Skeletal muscle tissue (tissue), 3 donors: ENCODE measurements at regions not wholly inside any gene's neighbourhood (a gene's known extent, or its start where the extent isn't known, plus 50 kb on each side); places are given as distances from the start of the nearest gene placed in this dataset.

Experiments
- H3K27ac ChIP-seq: one replicate; pipeline ENCODE4 v1.7.0; 2013; ENCODE audit warnings: mild to moderate bottlenecking, low read depth, low read length, inconsistent platforms
- H3K27me3 ChIP-seq, 3 donors: one replicate each; pipeline ENCODE4 v1.7.0; 2013; ENCODE audit warnings: low read length in 3 of 3; ENCODE audit not compliant: control insufficient read depth in 3 of 3, insufficient read depth in 3 of 3
- H3K36me3 ChIP-seq, 3 donors: one replicate each; pipeline ENCODE4 v1.7.0; 2013; ENCODE audit warnings: low read length in 3 of 3; ENCODE audit not compliant: control insufficient read depth in 3 of 3, insufficient read depth in 3 of 3
- H3K4me1 ChIP-seq, 3 donors: one replicate each; pipeline ENCODE4 v1.7.0; 2013; ENCODE audit warnings: low read length in 3 of 3, mild to moderate bottlenecking in 3 of 3; ENCODE audit not compliant: control insufficient read depth in 3 of 3, insufficient read depth in 3 of 3
- H3K4me3 ChIP-seq, 3 donors: one replicate each; pipeline ENCODE4 v1.7.0; 2013; ENCODE audit warnings: low read length in 3 of 3
- H3K9ac ChIP-seq, 3 donors: one replicate each; pipeline ENCODE4 v1.7.0; 2013; ENCODE audit warnings: low read length in 3 of 3, mild to moderate bottlenecking in 3 of 3, moderate library complexity in 2 of 3, low read depth in 1 of 3
- H3K9me3 ChIP-seq, 3 donors: one replicate each; pipeline ENCODE4 v1.7.0; 2013; ENCODE audit warnings: low read length in 3 of 3; ENCODE audit not compliant: control insufficient read depth in 3 of 3
- donor health status: Osteomylitis.

GRCh38 chr14:44279357-44279756 lies 227.7 kb downstream of the FSCB start:
- no peaks in the 10 kb centered on the region for H3K9me3 ChIP-seq

GRCh38 chr14:44271637-44272036 lies 235.4 kb downstream of the FSCB start:
- H3K36me3 ChIP-seq = no peaks in the 10 kb centered on the region
- H3K4me1 ChIP-seq = no peaks in the 10 kb centered on the region
- no peak overlapping the region for H3K27ac ChIP-seq
- H3K9me3 ChIP-seq = peaks cover 0 to 3% (median 0%) of the 10 kb centered on the region in 3 donors
- no peak overlapping the region for H3K9ac ChIP-seq
- no peak overlapping the region for H3K4me3 ChIP-seq
- H3K27me3 ChIP-seq = no peaks in the 10 kb centered on the region

More at GRCh38 chr14:44279357-44279756, 227.7 kb downstream of the FSCB start:
- no peaks in the 10 kb centered on the region for H3K4me1 ChIP-seq
- H3K36me3 ChIP-seq = no peaks in the 10 kb centered on the region
- H3K27me3 ChIP-seq = no peaks in the 10 kb centered on the region
- no peak overlapping the region for H3K4me3 ChIP-seq
- H3K27ac ChIP-seq = no peak overlapping the region
- H3K9ac ChIP-seq = no peak overlapping the region

GRCh38 chr14:44271006-44271405 lies 236.1 kb downstream of the FSCB start:
- Histone ChIP-seq H3K27me3 (no peaks in the 10 kb centered on the region), H3K9ac (no peak overlapping the region), H3K9me3 (peaks cover 0 to 3% (median 0%) of the 10 kb centered on the region in 3 donors), H3K4me1 (no peaks in the 10 kb centered on the region), H3K4me3 (no peak overlapping the region), H3K36me3 (no peaks in the 10 kb centered on the region), H3K27ac (no peak overlapping the region)

DNA sequence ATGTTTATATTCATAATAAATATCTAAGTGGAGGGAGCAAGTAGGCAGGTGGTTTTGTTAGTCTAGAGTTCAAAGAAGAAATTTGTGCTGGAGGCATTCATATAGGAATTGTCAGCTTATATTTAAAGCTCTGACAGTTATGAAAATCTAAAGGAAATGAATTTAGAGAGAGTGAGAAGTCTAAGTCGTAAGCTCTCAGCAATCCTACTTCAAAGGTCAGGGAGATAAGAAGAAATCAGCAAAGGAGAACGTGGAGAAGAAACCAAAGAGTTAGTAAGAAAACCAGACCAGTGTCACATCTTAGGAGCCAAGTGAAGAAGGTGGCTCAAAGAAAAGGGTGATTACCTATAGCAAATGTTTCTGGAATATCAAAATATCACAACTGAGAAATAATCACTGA lies 241.8 kb downstream of the FSCB start:
- Histone ChIP-seq H3K36me3 (no peaks in the 10 kb centered on the region), H3K9ac (no peak overlapping the region), H3K4me3 (no peak overlapping the region), H3K27me3 (no peaks in the 10 kb centered on the region), H3K27ac (no peak overlapping the region), H3K9me3 (peaks cover 2 to 5% (median 5%) of the 10 kb centered on the region in 3 donors), H3K4me1 (no peaks in the 10 kb centered on the region)

DNA sequence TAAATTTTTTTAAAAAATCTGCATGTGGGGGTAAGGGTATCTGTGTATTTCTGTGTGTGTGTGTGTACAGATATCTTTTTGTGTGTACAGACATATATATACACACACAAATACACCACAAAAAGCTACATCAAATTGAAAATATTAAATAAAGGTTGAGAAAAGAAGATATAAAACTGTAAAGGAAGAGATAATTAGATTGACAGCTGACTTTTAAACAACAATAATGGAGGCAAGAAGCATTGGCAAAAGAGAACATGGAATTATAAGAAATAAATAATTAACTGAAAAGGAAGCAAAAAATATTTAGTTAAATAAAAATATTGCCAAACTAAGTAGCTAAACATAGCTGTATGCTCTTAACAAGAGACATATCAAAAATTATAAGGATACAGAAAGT lies 291.4 kb downstream of the FSCB start:
- Histone ChIP-seq H3K27ac (no peak overlapping the region), H3K9ac (no peak overlapping the region), H3K9me3 (no peaks in the 10 kb centered on the region), H3K27me3 (no peaks in the 10 kb centered on the region), H3K4me3 (no peak overlapping the region), H3K4me1 (no peaks in the 10 kb centered on the region), H3K36me3 (no peaks in the 10 kb centered on the region)

DNA sequence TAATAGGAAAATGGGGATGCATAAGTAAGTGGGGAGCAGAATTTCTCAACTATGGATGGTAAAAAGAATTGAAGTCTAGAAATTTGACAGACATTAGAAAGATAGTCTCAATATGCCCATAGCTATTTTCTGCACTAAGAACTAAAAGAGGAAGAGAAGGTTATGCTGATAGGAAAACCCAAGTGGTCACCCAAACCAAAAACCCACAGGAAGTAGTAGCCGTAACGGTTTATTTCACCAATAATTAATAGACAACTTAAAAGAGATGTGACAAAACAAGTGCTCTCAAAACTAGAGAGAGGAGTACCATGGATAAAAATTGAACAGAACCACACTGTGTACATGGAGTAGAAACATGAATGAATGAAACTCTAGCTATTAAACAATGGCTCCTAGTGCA lies 295.4 kb downstream of the FSCB start:
- Histone ChIP-seq H3K9ac (no peak overlapping the region), H3K27me3 (no peaks in the 10 kb centered on the region), H3K36me3 (no peaks in the 10 kb centered on the region), H3K4me3 (no peak overlapping the region), H3K4me1 (no peaks in the 10 kb centered on the region), H3K27ac (no peak overlapping the region), H3K9me3 (no peaks in the 10 kb centered on the region)

DNA sequence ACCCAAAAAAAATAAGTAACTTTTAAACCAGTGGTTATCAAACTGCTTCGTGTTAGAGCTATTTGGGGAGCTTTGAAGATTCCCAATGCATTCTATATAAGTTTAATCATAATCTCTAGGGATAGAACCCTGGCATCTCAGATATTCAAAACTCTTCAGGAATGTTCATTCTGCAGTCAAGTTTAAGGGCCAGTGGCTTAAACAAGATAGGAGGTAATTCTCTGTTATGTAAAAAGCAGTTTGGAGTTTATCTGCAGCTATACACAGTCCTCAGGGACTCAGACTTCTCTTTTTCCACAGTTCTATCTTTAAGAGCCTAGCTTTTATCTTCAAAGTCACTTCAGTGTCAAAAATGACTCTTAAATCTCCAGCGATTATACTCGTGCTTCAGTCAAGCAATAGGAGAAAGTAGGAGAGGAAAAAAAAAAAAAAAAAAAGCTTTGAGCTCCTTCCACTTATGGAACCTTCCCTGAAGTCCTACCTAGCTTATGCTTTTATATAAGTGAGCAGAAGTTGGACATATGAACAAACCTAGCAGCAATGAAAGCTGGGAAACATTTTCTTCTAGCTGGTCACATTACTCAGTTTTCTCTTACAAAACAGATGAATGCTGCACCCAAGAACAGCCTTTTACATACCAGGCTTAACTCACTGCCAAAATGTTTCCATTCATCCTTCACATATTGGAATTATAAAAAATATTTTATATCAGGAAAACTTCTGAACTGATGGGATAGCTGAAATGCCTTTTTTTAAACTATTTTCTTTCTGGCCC lies 302.8 kb downstream of the FSCB start:
- Histone ChIP-seq H3K4me3 (no peak overlapping the region), H3K36me3 (no peaks in the 10 kb centered on the region), H3K27me3 (no peaks in the 10 kb centered on the region), H3K9me3 (peaks cover 0 to 2% (median 0%) of the 10 kb centered on the region in 3 donors), H3K27ac (no peak overlapping the region), H3K4me1 (no peaks in the 10 kb centered on the region), H3K9ac (no peak overlapping the region)

DNA sequence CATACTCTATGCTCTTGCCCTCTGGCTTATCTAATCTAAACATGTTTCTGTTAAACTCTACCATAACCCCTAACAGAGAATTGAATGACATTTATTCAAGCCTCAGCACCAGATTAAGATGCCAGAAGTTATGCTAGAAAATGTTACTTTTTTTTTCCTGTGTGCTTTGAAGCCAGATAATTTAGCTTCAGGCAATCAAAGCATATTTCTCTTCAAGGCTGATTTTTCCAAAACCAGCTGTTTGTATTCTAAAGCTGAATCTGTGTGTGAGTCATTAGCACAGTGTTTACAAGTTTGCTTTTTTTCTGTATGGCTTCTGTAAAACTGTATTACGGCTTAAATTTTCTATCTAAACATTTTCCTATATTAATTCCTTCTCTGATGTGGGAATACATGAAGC lies 326.1 kb downstream of the FSCB start:
- H3K4me1 ChIP-seq = no peaks in the 10 kb centered on the region
- H3K27me3 ChIP-seq = no peaks in the 10 kb centered on the region
- H3K36me3 ChIP-seq = no peaks in the 10 kb centered on the region
- no peak overlapping the region for H3K9ac ChIP-seq
- no peak overlapping the region for H3K27ac ChIP-seq
- H3K9me3 ChIP-seq = peaks cover 0 to 2% (median 0%) of the 10 kb centered on the region in 3 donors
- no peak overlapping the region for H3K4me3 ChIP-seq

DNA sequence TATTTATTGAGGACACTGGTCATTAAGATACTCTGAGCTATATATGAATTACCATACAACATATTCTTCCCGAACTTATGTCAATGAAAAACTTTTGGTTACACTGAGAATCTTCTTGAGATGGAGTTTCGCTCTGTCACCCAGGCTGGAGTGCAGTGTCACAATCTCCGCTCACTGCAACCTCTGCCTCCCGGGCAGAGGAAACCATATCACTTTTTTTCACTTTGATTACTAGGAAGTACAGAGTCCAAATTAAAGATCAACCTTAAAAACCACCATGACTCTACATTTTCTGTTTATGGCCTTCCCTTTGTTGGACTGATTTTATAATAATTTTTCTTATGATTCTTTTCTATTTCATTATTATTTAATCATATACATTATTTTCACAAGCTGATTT lies 336.5 kb downstream of the FSCB start:
- H3K4me1 ChIP-seq = no peaks in the 10 kb centered on the region
- H3K9ac ChIP-seq = no peak overlapping the region
- no peaks in the 10 kb centered on the region for H3K9me3 ChIP-seq
- no peaks in the 10 kb centered on the region for H3K27me3 ChIP-seq
- no peak overlapping the region for H3K4me3 ChIP-seq
- H3K36me3 ChIP-seq = no peaks in the 10 kb centered on the region
- no peak overlapping the region for H3K27ac ChIP-seq

DNA sequence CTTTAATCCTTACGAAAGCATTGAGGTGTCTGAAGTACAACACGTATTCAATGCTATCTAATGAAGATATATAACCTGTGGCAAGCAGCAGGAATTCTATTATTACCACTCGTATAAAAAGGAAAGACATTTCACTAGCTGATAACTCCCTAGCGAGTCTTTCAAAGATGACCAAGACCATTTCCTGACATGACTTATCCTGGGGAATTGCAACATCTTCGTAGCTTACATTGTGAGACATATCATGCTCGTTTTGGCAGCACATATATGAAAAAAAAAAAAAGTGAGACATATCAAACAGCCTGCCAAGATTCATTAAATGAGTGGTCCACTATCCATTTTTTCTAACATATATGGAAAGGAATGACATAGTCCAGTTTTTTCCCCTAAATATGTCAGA lies 337.0 kb downstream of the FSCB start:
- H3K9me3 ChIP-seq = no peaks in the 10 kb centered on the region
- no peaks in the 10 kb centered on the region for H3K27me3 ChIP-seq
- H3K9ac ChIP-seq = no peak overlapping the region
- H3K4me1 ChIP-seq = no peaks in the 10 kb centered on the region
- H3K27ac ChIP-seq = no peak overlapping the region
- no peaks in the 10 kb centered on the region for H3K36me3 ChIP-seq
- no peak overlapping the region for H3K4me3 ChIP-seq
